Activated T-helper 1 cell treated with Interleukin-2 at 50 U/mL for 16 hours (primary cell): ENCODE measurements at regions not wholly inside any gene's neighbourhood (a gene's known extent, or its start where the extent isn't known, plus 50 kb on each side); places are given as distances from the start of the nearest gene placed in this dataset.

Source experiments
- DNase-seq: peaks from one replicate; pipeline ENCODE4 v3.0.0-alpha.2; 2020; ENCODE audit warnings: low read depth

DNA sequence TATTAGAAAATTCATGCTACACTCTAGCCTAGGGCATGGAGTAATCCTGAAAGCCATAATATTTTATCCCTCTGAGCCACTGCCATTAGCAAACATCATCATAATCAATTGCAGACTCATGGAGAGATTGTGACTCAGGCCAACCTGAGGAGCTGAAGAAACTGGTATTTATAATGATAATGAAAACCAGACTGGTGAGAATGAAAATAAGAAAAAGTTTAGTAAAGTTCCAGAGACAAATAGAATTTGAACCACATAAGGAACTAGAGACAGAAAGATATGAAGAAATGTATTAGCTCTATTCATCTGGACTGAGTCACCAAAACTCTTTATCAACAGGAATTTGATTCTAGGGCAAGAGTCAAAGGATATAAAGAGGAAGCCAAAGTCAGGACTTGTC, 158.7 kb downstream of the DRD1 start:
- no peak for DNase-seq

- DNase-seq: no peak
These were observed 159.2 kb downstream of the DRD1 start for GRCh38 chr5:175284806-175285205.

- DNase-seq: no peak
These were observed 161.3 kb downstream of the DRD1 start for GRCh38 chr5:175282611-175283225.

DNA sequence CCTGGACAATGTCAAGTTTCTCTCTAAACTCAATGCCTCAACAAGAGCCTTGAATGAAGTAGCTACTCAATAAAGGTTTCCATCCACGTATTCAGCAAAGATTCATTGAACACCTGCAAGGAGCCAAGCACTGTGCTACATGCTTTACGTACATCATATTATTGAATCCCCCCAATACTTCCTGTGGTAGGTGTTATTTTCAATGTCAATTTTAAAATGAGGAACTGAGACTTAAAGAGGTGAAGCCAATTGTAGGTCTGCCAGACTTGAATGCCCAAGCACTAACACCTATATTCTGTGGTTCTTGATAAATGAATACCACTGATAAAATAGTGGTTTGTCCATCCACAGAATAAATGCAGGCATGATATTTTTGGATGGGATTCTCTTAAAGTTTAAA, 162.3 kb downstream of the DRD1 start:
- DNase-seq: no peak

DNA sequence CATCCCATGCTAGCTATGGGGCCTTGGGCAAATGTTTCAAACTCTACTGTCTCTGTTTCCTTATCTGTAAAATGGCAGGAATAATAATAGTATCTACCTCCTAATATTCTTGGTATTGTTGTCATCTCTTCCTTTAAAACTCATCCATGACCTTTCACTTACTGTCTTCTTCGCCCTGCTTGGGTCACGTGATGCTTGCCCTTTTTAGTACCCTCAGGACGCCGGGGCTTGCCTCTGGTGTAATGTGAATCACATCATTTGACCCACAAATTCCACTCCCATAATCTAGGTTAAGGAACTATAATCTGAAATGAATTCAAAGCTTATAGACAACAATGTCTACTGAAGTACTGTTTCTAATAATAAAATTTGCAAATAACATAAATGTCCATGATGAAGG, 162.7 kb downstream of the DRD1 start:
- DNase-seq: no peak

DNA sequence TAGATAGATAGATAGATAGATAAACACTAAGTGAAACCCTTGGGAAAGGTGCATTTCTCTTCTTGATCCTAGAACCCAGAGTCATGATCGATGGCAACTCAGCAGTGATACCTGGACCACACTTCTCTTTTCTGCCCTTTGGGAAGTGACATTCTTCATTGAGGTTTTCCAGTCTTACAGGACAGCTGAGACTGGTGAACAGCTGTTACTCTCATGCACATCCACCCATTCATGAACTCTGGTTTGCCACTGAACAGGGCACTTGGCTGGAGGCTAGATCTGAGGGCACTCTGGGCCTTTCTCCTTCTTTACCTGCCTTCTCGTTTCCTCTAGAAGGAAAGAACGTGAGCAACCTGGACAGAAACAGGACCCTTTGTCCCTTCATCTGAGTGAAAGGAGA, 164.5 kb downstream of the DRD1 start:
- no peak for DNase-seq

GRCh38 chr5:175275748-175276147, 168.2 kb downstream of the DRD1 start:
- no peak for DNase-seq

DNA sequence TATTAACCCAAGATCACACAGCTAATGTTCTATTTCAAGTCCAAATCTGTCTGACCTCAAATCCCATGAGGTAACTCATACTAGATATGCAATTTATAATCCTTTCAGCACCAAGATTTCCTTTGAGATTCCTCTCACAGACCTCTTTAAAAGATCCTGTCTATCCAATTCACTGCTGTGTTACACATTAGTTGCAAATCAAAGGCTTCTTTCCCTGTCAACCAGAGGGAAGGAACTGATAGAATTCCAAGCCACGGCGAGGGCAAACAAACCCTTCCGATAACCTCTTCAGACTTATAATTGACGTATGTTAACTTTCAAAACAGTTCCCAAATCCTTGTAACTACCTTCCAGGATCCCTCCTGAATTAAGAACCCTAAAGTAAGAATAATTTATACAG, 168.9 kb downstream of the DRD1 start:
- DNase-seq: no peak

- DNase-seq: no peak
These were observed 169.8 kb downstream of the DRD1 start for GRCh38 chr5:175274171-175274570.

GRCh38 chr5:175264406-175264805, 179.6 kb downstream of the DRD1 start:
- no peak for DNase-seq

DNA sequence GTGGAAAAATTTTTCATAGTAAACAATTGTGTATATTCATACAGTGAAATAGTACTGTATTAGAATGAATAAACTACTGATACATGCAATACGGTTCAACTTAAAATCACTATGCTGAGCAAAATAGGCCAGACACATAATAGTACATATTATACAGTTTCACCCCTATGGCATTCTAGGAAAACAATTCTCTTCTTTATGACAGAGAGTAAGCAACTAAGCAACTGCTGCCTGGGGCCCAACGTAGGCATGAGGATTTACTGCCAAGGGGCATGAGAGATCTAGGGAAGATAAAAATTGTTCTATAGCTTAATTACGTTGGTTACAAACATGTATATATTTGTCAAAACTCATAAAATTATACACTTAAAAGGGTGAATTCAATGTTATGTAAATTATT, 180.2 kb downstream of the DRD1 start:
- DNase-seq: no peak

DNA sequence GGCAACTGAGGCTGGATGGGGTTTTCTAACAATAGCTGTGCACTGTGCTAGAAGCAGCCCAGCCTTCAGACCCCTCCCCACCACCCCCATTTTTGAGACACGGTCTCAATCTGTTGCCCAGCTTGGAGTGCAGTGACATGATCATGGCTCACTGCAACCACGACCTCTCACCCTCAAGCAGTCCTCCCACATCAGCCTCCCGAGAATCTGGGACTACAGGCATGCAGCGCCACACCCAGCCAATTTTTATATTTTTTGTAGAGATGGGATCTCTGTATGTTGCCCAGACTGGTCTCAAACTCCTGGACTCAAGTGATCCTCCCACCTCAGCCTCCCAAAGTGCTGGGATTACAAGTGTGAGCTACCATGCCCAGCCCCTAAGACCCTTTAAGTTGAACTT, 182.5 kb downstream of the DRD1 start:
- no peak for DNase-seq

- DNase-seq: no peak
These were observed 182.9 kb downstream of the DRD1 start for GRCh38 chr5:175261037-175261436.

DNA sequence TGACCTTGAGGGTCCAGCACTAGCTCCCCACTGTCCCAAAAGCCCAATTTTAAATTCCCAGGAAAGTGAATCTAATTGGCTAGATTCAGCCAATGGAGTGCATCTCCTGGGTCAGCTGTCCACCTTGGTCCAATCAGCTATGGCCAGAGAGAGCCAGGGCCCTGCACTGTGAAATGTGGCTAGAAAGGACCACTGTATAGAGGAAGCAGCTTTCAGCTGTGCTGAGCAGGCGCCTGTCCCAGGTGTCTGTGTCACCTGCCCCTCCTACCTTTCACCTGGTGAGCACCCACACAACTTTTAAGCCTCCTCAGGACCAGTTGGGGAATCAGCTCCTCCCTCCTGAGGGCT, 186.2 kb downstream of the DRD1 start:
- no peak for DNase-seq

DNA sequence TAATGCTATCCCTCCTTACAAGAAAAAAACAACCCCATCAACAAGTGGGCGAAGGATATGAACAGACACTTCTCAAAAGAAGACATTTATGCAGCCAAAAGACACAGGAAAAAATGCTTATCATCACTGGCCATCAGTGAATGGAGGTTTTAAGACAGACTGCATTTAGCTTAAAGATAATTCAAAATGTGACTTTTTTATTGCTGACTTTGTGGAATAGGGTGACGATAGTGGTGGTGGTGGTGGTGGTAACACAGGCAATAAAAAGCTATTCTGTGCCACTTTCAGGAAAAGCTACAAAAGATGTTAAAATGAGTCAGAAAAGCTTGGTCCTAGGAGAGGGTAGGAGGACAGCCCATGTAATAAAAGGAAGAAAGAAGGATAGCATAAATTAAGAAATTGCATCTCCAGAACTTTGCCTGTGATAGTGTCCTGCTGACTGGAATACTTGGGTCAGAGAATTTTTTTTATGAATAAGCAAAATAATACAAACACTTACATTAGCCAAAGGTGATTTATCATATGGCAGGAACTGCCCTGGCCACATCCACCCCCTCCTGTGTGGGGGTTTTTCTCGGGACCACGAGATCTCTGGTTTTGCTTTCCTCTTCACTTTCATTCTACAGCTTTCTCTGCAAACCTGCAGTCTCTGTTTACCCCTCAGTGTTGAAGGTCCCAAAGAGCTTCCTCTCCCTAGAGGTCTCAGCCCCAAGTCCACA, 186.7 kb downstream of the DRD1 start:
- no peak for DNase-seq

DNA sequence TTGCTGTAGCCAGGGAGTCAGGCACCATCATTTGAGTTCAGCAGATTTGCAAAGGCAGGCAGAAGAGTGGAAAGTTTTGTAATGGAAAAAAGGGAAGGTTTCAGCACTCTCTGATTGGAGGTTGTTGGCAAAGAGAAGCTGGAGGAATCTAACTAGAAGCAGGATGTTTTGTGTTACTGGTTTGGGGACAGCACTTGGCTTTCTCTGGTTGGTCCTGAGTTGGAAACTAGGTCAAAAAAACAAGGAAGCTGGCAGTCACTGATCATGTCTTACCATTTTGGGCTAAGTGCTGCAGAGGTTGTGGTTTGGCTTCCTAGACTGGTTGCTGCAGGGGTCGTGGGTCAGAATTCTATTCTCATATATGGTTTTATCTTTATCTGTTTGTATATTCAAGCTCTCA, 189.8 kb downstream of the DRD1 start:
- no peak for DNase-seq

DNA sequence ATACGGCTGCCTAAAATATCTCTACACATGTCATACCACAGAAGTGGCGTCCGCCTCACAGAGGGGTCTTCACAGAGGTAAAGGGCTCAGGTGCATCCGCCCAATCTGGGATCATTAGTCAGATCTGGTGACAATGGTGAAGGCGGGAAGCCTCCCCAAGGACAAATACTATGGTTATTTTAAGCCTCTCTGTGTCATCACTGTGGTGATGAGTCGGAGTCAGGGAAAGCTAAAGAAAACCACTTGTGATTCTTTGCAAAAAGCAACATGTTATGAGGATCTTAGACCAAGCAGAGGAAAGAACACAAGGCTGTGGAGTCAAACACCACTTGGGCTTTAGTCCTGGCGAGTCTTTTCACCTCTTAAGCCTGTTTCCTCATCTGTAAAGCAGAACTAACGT, 190.4 kb downstream of the DRD1 start:
- no peak for DNase-seq

DNA sequence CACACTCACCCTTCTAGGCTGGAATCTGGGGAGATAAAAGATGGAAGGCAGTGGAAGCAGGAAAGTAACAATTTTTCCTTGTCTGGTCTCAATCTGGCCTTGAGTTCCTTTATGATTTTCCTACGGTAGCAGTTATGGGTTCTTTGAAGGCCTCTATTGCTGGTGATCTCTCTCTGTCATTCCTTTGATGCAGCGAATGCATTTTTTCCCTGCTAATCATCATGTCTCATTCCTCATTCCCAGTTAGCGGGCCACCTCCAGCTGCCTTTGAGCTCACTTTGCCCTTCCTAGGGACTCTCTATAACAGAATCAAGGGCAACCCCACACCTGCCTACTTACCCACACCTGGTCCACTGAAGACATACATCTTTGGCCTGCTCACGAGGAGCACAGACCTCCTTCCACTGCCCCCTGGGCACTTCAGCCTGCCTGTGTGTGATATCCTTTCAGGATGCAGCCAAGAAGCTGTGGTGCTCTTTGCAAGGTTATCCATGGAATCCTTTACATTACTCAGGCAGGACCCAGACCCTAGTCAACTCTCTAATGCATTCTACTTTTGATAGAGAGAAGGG, 191.7 kb downstream of the DRD1 start:
- no peak for DNase-seq

DNA sequence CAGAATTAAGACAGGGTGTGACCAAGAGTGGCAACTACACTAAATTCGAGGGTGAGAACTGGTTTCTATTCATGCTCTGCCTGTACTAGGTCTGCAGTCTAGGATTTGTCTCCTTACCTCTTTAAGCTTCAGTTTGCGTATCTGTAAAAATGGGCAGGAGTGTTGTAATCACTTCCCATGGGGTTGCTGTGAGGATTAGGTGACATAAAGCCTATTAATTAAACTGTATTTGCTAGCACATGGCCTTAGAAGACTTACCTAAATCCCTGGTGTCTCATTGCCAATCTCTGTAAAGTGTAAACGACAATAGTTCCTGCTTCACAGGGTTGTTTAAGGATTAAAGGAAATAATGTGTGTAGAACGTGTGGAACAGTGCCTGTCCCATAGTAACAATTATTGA, 193.6 kb downstream of the DRD1 start:
- no peak for DNase-seq

- no peak for DNase-seq
These were observed 195.5 kb downstream of the DRD1 start for GRCh38 chr5:175248416-175248905.

DNA sequence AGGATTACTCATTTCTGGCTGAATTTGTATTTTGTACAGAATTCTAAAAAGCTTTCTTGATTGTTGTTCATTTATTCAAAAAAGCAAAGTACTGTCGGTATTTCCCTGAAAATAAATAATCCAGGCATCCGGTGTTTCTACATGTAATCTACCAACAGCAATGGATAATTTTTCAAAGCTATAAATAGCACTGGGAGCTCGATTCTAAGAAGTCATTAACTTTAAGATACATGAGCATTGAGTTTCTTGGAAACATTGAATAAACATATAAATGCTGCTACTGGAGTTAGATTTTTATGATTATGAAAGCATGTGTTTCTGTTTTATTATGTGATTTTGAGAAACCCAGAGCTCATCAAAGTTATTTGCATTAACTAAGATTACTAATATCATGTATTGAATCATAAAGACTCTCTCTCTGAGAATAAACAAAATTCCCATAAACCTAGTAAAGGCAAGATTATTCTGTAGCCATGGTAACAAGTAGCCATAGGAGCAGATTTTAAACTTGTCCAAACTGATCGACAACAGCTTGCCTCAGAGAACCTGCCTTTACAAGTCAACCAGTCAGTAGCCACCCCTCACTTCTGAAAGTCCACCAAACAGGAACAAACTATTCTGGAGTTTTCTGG, 197.0 kb downstream of the DRD1 start:
- no peak for DNase-seq

GRCh38 chr5:175246242-175246888, 197.6 kb downstream of the DRD1 start:
- DNase-seq: no peak

- DNase-seq: no peak
These were observed 200.5 kb downstream of the DRD1 start for GRCh38 chr5:175243441-175243840.
